HUES48 (cell line): ENCODE measurements at regions not wholly inside any gene's neighbourhood (a gene's known extent, or its start where the extent isn't known, plus 50 kb on each side); places are given as distances from the start of the nearest gene placed in this dataset.

ENCODE experiments used
- H3K27ac ChIP-seq: one replicate; pipeline ENCODE4 v1.7.0; 2013; ENCODE audit warnings: low read depth, low read length, inconsistent platforms
- H3K27me3 ChIP-seq: 2 replicates; pipeline ENCODE4 v1.6.1; 2013; ENCODE audit warnings: mild to moderate bottlenecking, low read length; ENCODE audit not compliant: control insufficient read depth, insufficient read depth
- H3K36me3 ChIP-seq: 2 replicates; pipeline ENCODE4 v1.6.1; 2013; ENCODE audit warnings: low read length; ENCODE audit not compliant: control insufficient read depth, insufficient read depth
- H3K4me1 ChIP-seq: 2 replicates; pipeline ENCODE4 v1.6.1; 2013; ENCODE audit warnings: mild to moderate bottlenecking, low read length; ENCODE audit not compliant: control insufficient read depth, insufficient read depth
- H3K4me3 ChIP-seq: 2 replicates; pipeline ENCODE4 v1.5.1; 2013; ENCODE audit warnings: mild to moderate bottlenecking, low read depth, low read length
- H3K9ac ChIP-seq: 2 replicates; pipeline ENCODE4 v1.6.1; 2013; ENCODE audit warnings: mild to moderate bottlenecking, low read depth, low read length, moderate library complexity
- H3K9me3 ChIP-seq: 2 replicates; pipeline ENCODE4 v1.6.1; 2013; ENCODE audit warnings: low read length; ENCODE audit not compliant: control insufficient read depth, insufficient read depth

DNA sequence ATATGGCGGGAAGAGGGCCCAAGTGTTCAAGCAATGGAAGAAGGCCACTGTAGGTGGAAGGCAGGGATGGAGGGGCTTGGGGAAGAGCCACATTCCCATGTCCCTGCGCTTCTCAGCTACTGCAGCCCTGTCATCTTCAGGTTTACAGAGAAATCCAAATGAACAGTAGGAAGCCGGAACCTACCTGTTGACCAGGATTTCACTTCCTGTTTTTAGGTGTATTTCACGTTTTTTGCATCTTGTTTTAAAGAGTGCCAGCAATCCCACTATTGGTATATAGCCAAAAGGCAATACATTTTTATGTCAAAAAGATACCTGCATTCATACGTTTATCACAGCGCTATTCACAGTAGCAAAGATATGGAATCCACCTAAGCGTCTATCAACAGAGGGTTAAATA lies 159.2 kb downstream of the SLC35B3 start:
- Histone ChIP-seq H3K9ac (no peak overlapping the region), H3K4me1 (peaks cover 27% of the 10 kb centered on the region), H3K4me3 (no peak overlapping the region), H3K27me3 (no peaks in the 10 kb centered on the region), H3K36me3 (no peaks in the 10 kb centered on the region), H3K9me3 (no peaks in the 10 kb centered on the region), H3K27ac (no peak overlapping the region)

DNA sequence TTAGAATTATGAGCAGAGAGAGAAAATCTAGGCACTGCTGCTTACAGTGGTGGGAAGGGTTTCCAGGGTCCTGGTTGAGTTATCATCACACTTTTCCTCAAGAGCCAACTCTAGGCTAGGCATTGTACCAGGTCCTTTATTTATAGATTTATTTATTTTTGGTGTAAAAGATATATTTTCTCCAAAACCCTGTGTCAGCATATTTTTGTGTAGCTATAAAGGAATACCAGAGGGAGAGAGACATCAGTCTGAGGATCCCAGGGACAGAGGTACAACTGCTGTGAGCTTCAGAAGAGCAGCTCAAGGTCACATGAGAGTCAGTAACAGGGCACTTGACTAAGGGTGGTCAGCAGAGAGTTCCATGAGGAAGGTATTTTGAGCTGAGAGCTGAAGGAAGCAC lies 159.7 kb downstream of the SLC35B3 start:
- no peak overlapping the region for H3K4me3 ChIP-seq
- H3K27me3 ChIP-seq = no peaks in the 10 kb centered on the region
- no peaks in the 10 kb centered on the region for H3K36me3 ChIP-seq
- no peak overlapping the region for H3K27ac ChIP-seq
- H3K9me3 ChIP-seq = no peaks in the 10 kb centered on the region
- no peak overlapping the region for H3K9ac ChIP-seq
- H3K4me1 ChIP-seq = peaks cover 27% of the 10 kb centered on the region

DNA sequence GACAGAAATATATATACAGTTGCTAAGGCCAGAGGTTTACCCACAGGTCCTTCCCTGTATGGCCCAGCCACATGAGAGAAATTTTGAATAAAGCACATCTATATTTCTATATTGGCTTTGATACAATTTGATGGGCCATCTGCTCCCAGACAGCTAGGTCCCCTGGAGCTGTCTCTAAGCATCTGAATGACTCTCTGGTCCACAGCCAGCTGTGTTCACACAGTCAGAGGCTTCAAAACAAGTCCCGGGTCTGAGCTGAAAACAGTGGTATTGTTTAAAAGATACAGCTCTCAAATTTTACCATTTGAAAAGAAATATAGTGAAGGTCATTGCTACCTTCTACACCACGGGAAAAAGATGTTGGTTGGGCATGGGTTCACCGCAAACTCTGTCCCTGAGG lies 161.1 kb downstream of the SLC35B3 start:
- Histone ChIP-seq H3K9ac (no peak overlapping the region), H3K4me3 (no peak overlapping the region), H3K9me3 (no peaks in the 10 kb centered on the region), H3K27ac (peak overlapping the region; percentile 34), H3K4me1 (peaks cover 20% of the 10 kb centered on the region), H3K27me3 (no peaks in the 10 kb centered on the region), H3K36me3 (no peaks in the 10 kb centered on the region)

DNA sequence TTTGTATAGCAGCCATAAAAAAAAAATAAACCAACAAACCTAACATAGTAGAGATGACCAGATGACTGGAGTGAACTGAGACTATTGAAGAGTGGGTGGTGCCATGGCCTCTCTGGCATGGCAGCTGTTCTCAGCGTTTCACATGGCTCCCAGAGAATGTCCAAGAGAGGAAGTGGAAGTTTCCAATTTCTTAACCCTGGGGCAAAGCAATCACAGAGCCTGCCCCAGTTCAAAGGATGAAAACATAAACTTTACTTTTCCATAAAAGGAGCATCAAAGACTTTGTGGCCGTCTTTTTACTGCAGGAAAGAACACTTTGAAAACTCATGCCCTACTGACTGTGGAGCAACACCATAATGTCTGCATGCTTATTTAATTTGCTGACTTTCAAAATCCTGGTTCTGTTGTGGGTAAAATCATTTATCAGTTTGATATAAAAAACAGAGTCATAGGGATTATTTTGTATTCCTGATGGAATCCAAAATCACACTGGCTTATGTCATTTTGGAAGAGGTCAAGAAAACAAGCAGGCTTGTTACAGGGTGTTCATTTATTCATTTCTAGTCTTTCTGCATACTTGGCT lies 165.4 kb downstream of the SLC35B3 start:
- no peak overlapping the region for H3K27ac ChIP-seq
- no peaks in the 10 kb centered on the region for H3K9me3 ChIP-seq
- no peaks in the 10 kb centered on the region for H3K4me1 ChIP-seq
- H3K9ac ChIP-seq = no peak overlapping the region
- H3K27me3 ChIP-seq = no peaks in the 10 kb centered on the region
- H3K36me3 ChIP-seq = no peaks in the 10 kb centered on the region
- no peak overlapping the region for H3K4me3 ChIP-seq

DNA sequence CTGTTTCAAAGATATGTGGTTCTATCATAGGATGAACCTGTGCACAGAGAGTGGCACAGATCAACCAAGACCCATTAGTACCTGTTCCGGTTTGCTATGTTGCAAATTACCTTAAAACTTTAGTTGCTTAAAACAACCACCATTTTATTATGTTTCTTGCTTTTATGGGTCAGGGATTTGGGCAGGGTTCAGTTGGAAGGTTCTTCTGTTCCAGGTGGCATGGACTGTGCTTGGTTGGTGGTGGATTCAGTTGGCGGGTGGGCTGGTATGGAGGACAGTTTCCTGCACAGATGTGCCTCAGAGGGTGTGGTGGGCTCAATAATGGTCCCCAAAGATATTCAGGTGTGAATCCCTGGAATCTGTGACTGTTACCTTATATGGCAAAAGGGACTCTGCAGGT lies 166.3 kb downstream of the SLC35B3 start:
- no peaks in the 10 kb centered on the region for H3K4me1 ChIP-seq
- H3K9ac ChIP-seq = no peak overlapping the region
- H3K27ac ChIP-seq = no peak overlapping the region
- no peaks in the 10 kb centered on the region for H3K36me3 ChIP-seq
- no peaks in the 10 kb centered on the region for H3K9me3 ChIP-seq
- no peak overlapping the region for H3K4me3 ChIP-seq
- H3K27me3 ChIP-seq = no peaks in the 10 kb centered on the region

DNA sequence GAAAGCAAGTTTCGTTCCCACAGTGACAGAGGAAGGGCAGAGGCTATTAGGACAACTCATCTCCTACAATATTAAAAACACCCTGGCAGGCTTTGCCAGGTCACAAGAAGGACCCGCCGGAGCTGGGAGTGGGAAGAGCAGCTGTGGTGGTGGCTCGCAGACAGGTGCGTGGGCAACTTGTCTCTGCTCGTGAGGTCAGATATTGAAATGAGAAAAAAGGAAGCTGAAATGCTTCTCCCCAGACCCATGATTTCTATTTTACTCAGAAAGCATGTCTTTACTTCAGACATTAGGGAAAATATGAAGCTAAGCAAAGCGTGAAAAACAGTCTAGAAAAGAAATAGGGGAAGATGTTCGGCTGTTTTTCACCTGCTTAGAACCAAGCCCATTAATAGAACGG lies 166.3 kb upstream of the EEF1E1 start:
- no peak overlapping the region for H3K27ac ChIP-seq
- H3K9ac ChIP-seq = no peak overlapping the region
- H3K36me3 ChIP-seq = no peaks in the 10 kb centered on the region
- H3K27me3 ChIP-seq = no peaks in the 10 kb centered on the region
- H3K9me3 ChIP-seq = no peaks in the 10 kb centered on the region
- H3K4me1 ChIP-seq = no peaks in the 10 kb centered on the region
- H3K4me3 ChIP-seq = no peak overlapping the region

DNA sequence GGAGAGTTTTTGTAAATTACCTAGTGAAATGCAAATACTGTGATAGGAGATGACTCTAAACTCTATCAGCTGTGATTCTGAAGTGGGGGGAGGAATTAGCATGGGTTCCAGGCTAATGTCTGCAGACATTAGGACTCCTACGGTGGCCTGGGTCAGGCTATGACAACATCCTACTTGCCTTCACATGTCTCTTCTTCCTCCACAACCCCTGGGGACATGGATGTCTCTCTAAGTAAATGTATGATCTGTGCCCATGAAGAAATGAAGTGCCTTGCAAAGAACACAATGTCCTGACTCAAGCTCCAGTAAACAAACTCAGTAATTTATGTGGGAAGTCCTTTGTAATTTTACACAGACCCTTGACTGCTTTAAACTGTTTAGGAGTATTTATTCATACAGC lies 165.8 kb upstream of the EEF1E1 start:
- no peak overlapping the region for H3K9ac ChIP-seq
- H3K36me3 ChIP-seq = no peaks in the 10 kb centered on the region
- no peaks in the 10 kb centered on the region for H3K4me1 ChIP-seq
- no peak overlapping the region for H3K27ac ChIP-seq
- no peaks in the 10 kb centered on the region for H3K9me3 ChIP-seq
- H3K4me3 ChIP-seq = no peak overlapping the region
- H3K27me3 ChIP-seq = no peaks in the 10 kb centered on the region

DNA sequence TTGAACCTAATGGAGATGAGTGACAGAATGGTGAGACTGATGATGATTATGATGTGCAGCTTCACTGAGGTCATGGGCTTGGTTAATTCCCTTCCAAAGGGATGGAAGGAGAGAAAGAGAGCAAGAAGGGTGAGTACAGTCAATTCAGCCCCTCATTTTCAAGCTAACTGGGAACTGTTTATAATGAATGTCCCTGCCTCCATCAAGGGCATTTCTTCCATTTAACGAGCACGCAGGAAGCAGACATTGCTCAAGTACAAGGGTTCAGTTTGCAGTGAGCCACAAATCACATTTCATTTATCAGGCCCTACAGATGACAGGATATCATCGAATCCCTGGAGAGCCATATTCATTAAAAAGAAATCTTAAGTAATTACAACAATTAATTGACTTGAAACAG lies 158.3 kb upstream of the EEF1E1 start:
- Histone ChIP-seq H3K4me3 (no peak overlapping the region), H3K9ac (no peak overlapping the region), H3K27ac (no peak overlapping the region), H3K9me3 (no peaks in the 10 kb centered on the region), H3K27me3 (no peaks in the 10 kb centered on the region), H3K4me1 (no peaks in the 10 kb centered on the region), H3K36me3 (no peaks in the 10 kb centered on the region)

DNA sequence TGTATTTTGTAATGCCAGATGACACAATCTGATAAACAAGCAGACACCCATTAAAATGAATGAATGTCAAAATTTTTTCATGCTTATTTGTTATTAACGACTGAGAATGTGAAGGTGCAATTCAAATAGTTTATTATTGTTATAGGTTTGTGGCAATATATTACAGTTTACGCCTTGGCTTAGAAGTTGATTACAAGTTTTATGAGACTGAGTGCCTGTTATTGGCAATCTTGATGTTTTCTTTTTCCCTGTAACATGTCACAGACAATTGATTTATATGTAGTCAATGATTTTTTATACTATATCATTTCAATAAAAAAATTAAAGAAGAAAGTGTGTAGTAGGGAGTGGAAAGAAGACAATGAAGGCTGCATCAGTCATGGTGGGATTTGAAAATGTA lies 144.1 kb upstream of the EEF1E1 start:
- H3K9ac ChIP-seq = no peak overlapping the region
- peaks cover 5% of the 10 kb centered on the region; the same call in 1 of the 2 replicates for H3K4me1 ChIP-seq
- H3K36me3 ChIP-seq = no peaks in the 10 kb centered on the region
- H3K27ac ChIP-seq = no peak overlapping the region
- no peak overlapping the region for H3K4me3 ChIP-seq
- H3K27me3 ChIP-seq = no peaks in the 10 kb centered on the region
- no peaks in the 10 kb centered on the region for H3K9me3 ChIP-seq

DNA sequence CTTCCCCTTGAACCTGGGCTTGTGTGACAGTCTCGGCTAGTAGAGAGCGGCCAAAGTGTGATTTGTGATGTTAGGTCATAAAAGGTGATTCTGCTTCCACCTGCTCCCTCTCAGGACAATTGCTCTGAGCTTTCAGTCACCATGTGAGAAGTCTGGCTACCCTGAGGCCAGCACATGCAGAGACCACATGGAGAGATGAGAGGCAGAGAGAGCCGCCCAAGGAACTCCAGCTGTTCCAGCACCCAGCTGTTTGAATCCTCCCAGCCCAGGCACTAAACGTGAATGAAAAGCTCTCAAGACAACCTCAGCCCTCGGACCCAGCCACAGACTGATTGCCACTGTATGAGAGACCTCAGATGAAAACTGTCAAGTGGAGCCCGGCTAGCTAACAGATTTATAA lies 143.4 kb upstream of the EEF1E1 start:
- no peaks in the 10 kb centered on the region for H3K9me3 ChIP-seq
- H3K36me3 ChIP-seq = no peaks in the 10 kb centered on the region

DNA sequence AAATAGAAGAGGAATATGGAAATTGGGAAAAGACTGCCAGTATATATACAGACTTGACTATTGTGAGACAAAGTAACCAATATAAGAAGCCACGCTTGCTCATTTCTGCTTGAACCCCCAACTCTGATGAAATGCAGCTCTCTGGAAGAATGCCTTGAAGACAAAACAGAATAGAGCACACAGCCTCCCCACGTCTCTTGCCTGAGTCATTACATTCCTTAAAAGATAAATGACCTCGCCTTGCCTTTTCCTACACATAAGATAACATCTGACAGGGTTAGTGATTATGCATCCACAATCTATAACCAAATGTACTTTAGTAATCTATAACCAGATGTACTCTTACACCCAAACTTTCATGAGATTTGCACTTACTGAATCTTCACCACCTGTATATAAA lies 141.1 kb upstream of the EEF1E1 start:
- H3K27ac ChIP-seq = no peak overlapping the region
- no peak overlapping the region for H3K4me3 ChIP-seq
- H3K4me1 ChIP-seq = peaks cover 13% of the 10 kb centered on the region; the same call in 1 of the 2 replicates
- no peak overlapping the region for H3K9ac ChIP-seq
- H3K9me3 ChIP-seq = no peaks in the 10 kb centered on the region
- H3K27me3 ChIP-seq = no peaks in the 10 kb centered on the region
- H3K36me3 ChIP-seq = no peaks in the 10 kb centered on the region

More for the DNA sequence above, 143.4 kb upstream of the EEF1E1 start:
- Histone ChIP-seq H3K4me1 (peaks cover 12% of the 10 kb centered on the region; the same call in 1 of the 2 replicates), H3K4me3 (no peak overlapping the region), H3K27me3 (no peaks in the 10 kb centered on the region), H3K27ac (no peak overlapping the region), H3K9ac (no peak overlapping the region)

DNA sequence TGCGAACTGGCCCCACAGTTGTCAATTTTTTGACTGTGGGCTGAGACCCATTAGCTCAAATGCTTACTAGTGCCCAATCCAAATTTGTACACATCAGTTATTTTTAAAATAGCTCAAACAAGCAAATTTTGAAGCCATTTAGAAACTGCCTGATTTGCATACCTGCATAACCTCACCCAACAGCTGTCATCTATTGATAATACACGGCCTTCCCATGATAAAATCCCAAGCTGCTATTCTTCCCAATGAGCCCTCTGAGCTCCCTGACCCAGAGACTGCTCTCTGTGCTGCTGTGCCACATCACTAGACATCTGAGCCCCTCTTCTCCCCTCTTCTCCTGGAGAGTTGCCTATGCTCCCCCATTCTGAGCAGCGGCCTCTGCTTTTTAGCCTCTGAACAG lies 140.5 kb upstream of the EEF1E1 start:
- Histone ChIP-seq H3K27ac (no peak overlapping the region), H3K27me3 (no peaks in the 10 kb centered on the region), H3K4me3 (no peak overlapping the region), H3K4me1 (peaks cover 13% of the 10 kb centered on the region; the same call in 1 of the 2 replicates), H3K36me3 (no peaks in the 10 kb centered on the region), H3K9me3 (no peaks in the 10 kb centered on the region), H3K9ac (no peak overlapping the region)
